ENCODE measurements at regions not wholly inside any gene's neighbourhood (a gene's known extent, or its start where the extent isn't known, plus 50 kb on each side); places are given as distances from the start of the nearest gene placed in this dataset.
A peak's percentile ranks its signal among the peaks of the same experiment; 100 is the strongest.
"Not testable (repeated sequence)": the region's sequence is repeated elsewhere in the genome, so short reads cannot be mapped to it uniquely, and the experiment has no call there.

GRCh38 chr17:5911919-5912318 is 158.3 kb upstream of the WSCD1 start:
- DNase-seq = no peak

GRCh38 chr17:5913032-5913531 is 157.1 kb upstream of the WSCD1 start:
- DNase-seq = no peak

GRCh38 chr17:5913641-5914040 is 156.5 kb upstream of the WSCD1 start:
- no peak for DNase-seq

- no peak for DNase-seq
These were observed 154.8 kb upstream of the WSCD1 start for GRCh38 chr17:5915337-5915736.

GRCh38 chr17:5919089-5919488 is 151.1 kb upstream of the WSCD1 start:
- no peak for DNase-seq

GRCh38 chr17:5921512-5922282 is 148.5 kb upstream of the WSCD1 start:
- DNase-seq = peak; percentile 23

GRCh38 chr17:5922476-5922875 is 147.7 kb upstream of the WSCD1 start:
- no peak for DNase-seq

- DNase-seq = no peak
These were observed 140.5 kb upstream of the WSCD1 start for GRCh38 chr17:5929721-5930120.

GRCh38 chr17:5930555-5930954 is 139.6 kb upstream of the WSCD1 start:
- not testable (repeated sequence) for DNase-seq

GRCh38 chr17:5931616-5932015 is 138.6 kb upstream of the WSCD1 start:
- DNase-seq = no peak

GRCh38 chr17:5933430-5933829 is 136.7 kb upstream of the WSCD1 start:
- DNase-seq = no peak

- DNase-seq = no peak
These were observed 128.9 kb upstream of the WSCD1 start for GRCh38 chr17:5941258-5941657.

GRCh38 chr17:5942687-5943086 is 127.5 kb upstream of the WSCD1 start:
- no peak for DNase-seq

- DNase-seq = no peak
These were observed 126.9 kb upstream of the WSCD1 start for GRCh38 chr17:5943232-5943631.

- no peak for DNase-seq
These were observed 126.2 kb upstream of the WSCD1 start for GRCh38 chr17:5943982-5944381.

GRCh38 chr17:5947701-5948180 is 122.4 kb upstream of the WSCD1 start:
- no peak for DNase-seq

- DNase-seq = no peak
These were observed 121.4 kb upstream of the WSCD1 start for GRCh38 chr17:5948811-5949210.

- no peak for DNase-seq
These were observed 119.3 kb upstream of the WSCD1 start for GRCh38 chr17:5950878-5951277.

- DNase-seq = no peak
These were observed 118.3 kb upstream of the WSCD1 start for GRCh38 chr17:5951912-5952311.

- DNase-seq = no peak
These were observed 117.7 kb upstream of the WSCD1 start for GRCh38 chr17:5952518-5952917.

GRCh38 chr17:5955764-5956163 is 114.4 kb upstream of the WSCD1 start:
- DNase-seq = no peak

- no peak for DNase-seq
These were observed 111.3 kb upstream of the WSCD1 start for GRCh38 chr17:5958850-5959249.

GRCh38 chr17:5962371-5962770 is 107.8 kb upstream of the WSCD1 start:
- no peak for DNase-seq

GRCh38 chr17:5971969-5972368 is 98.2 kb upstream of the WSCD1 start:
- DNase-seq = no peak

GRCh38 chr17:5973410-5973809 is 96.8 kb upstream of the WSCD1 start:
- no peak for DNase-seq

Measured in HCEC 1CT (cell line).